ENCODE measurements at regions not wholly inside any gene's neighbourhood (a gene's known extent, or its start where the extent isn't known, plus 50 kb on each side); places are given as distances from the start of the nearest gene placed in this dataset.

GRCh38 chr4:180156684-180157083, 2086.5 kb upstream of the TENM3 start:
- no peak overlapping the region for H3K4me3 Mint-ChIP-seq (ENCODE audit: unreplicated experiment)
- H3K27me3 Mint-ChIP-seq (ENCODE audit: unreplicated experiment), result no peaks in the 10 kb centered on the region
- H3K9me3 Mint-ChIP-seq (ENCODE audit: unreplicated experiment), result no peaks in the 10 kb centered on the region
- no peak overlapping the region for H3K27ac Mint-ChIP-seq (ENCODE audit: unreplicated experiment)
- H3K4me1 Mint-ChIP-seq (ENCODE audit: unreplicated experiment), result no peaks in the 10 kb centered on the region
- no peak for DNase-seq (ENCODE audit: low spot score)
- TF ChIP-seq CTCF (IDR thresholded peaks at IDR 0.05; ENCODE audit: unreplicated experiment), result no peak
- no peaks in the 10 kb centered on the region for H3K36me3 Mint-ChIP-seq (ENCODE audit: low read depth, unreplicated experiment)

GRCh38 chr4:180160195-180160983, 2082.8 kb upstream of the TENM3 start:
- H3K4me1 Mint-ChIP-seq (ENCODE audit: unreplicated experiment), result no peaks in the 10 kb centered on the region
- no peak for TF ChIP-seq CTCF (IDR thresholded peaks at IDR 0.05; ENCODE audit: unreplicated experiment)
- H3K27ac Mint-ChIP-seq (ENCODE audit: unreplicated experiment), result no peak overlapping the region
- DNase-seq (ENCODE audit: low spot score), result no peak
- H3K27me3 Mint-ChIP-seq (ENCODE audit: unreplicated experiment), result no peaks in the 10 kb centered on the region
- no peaks in the 10 kb centered on the region for H3K36me3 Mint-ChIP-seq (ENCODE audit: low read depth, unreplicated experiment)
- H3K9me3 Mint-ChIP-seq (ENCODE audit: unreplicated experiment), result no peaks in the 10 kb centered on the region
- no peak overlapping the region for H3K4me3 Mint-ChIP-seq (ENCODE audit: unreplicated experiment)

GRCh38 chr4:180164799-180165198, 2078.4 kb upstream of the TENM3 start:
- no peaks in the 10 kb centered on the region for H3K9me3 Mint-ChIP-seq (ENCODE audit: unreplicated experiment)
- H3K4me1 Mint-ChIP-seq (ENCODE audit: unreplicated experiment), result no peaks in the 10 kb centered on the region
- no peaks in the 10 kb centered on the region for H3K36me3 Mint-ChIP-seq (ENCODE audit: low read depth, unreplicated experiment)
- no peaks in the 10 kb centered on the region for H3K27me3 Mint-ChIP-seq (ENCODE audit: unreplicated experiment)
- DNase-seq (ENCODE audit: low spot score), result no peak
- H3K27ac Mint-ChIP-seq (ENCODE audit: unreplicated experiment), result no peak overlapping the region
- TF ChIP-seq CTCF (IDR thresholded peaks at IDR 0.05; ENCODE audit: unreplicated experiment), result no peak
- no peak overlapping the region for H3K4me3 Mint-ChIP-seq (ENCODE audit: unreplicated experiment)

GRCh38 chr4:180169394-180169793, 2073.8 kb upstream of the TENM3 start:
- H3K36me3 Mint-ChIP-seq (ENCODE audit: low read depth, unreplicated experiment), result no peaks in the 10 kb centered on the region
- DNase-seq (ENCODE audit: low spot score), result no peak
- H3K4me1 Mint-ChIP-seq (ENCODE audit: unreplicated experiment), result peaks cover 9% of the 10 kb centered on the region
- no peak overlapping the region for H3K4me3 Mint-ChIP-seq (ENCODE audit: unreplicated experiment)
- no peaks in the 10 kb centered on the region for H3K9me3 Mint-ChIP-seq (ENCODE audit: unreplicated experiment)
- H3K27me3 Mint-ChIP-seq (ENCODE audit: unreplicated experiment), result no peaks in the 10 kb centered on the region
- no peak for TF ChIP-seq CTCF (IDR thresholded peaks at IDR 0.05; ENCODE audit: unreplicated experiment)
- H3K27ac Mint-ChIP-seq (ENCODE audit: unreplicated experiment), result no peak overlapping the region

GRCh38 chr4:180169966-180170365, 2073.2 kb upstream of the TENM3 start:
- no peaks in the 10 kb centered on the region for H3K36me3 Mint-ChIP-seq (ENCODE audit: low read depth, unreplicated experiment)
- peaks cover 9% of the 10 kb centered on the region for H3K4me1 Mint-ChIP-seq (ENCODE audit: unreplicated experiment)

More at GRCh38 chr4:180169966-180170365, 2073.2 kb upstream of the TENM3 start:
- no peak for TF ChIP-seq CTCF (IDR thresholded peaks at IDR 0.05; ENCODE audit: unreplicated experiment)
- no peaks in the 10 kb centered on the region for H3K9me3 Mint-ChIP-seq (ENCODE audit: unreplicated experiment)
- H3K4me3 Mint-ChIP-seq (ENCODE audit: unreplicated experiment), result no peak overlapping the region
- H3K27ac Mint-ChIP-seq (ENCODE audit: unreplicated experiment), result no peak overlapping the region
- DNase-seq (ENCODE audit: low spot score), result no peak
- no peaks in the 10 kb centered on the region for H3K27me3 Mint-ChIP-seq (ENCODE audit: unreplicated experiment)

Data from endothelial cell (in vitro differentiated cells).